GM12878 (cell line): ENCODE measurements at regions not wholly inside any gene's neighbourhood (a gene's known extent, or its start where the extent isn't known, plus 50 kb on each side); places are given as distances from the start of the nearest gene placed in this dataset.

Experiments used
- ATAC-seq: fragments of 200-7000 bp; cut with Tn5 transposase; 3 replicates; pipeline ENCODE4 v1.9.1; 2020; ENCODE audit warnings: mild to moderate bottlenecking, moderate library complexity
- BruUV-seq: library from RNA; stranded (reverse); fragments of 400-500 nt; replicated peaks from 2 replicates; lab custom pipeline; 2021; lab: Mats Ljungman, UMichigan
- CTCF ChIA-PET: fragments of 300-600 bp; sonication (Branson Sonifier 250); formaldehyde crosslinking; extraction: SDS; loops from one replicate; lab custom pipeline; 2021; ENCODE audit warnings: inconsistent platforms; lab: Yijun Ruan, JAX
- POLR2A ChIA-PET: fragments of 350-600 bp; formaldehyde crosslinking; extraction: SDS; loops from one replicate; lab custom pipeline; 2021; ENCODE audit warnings: inconsistent platforms; lab: Charles Lee
- RAD21 ChIA-PET: fragments of 300-600 bp; sonication (Branson Sonifier 250); formaldehyde crosslinking; loops from one replicate; lab custom pipeline; 2023; ENCODE audit warnings: antibody characterized with exemption; ENCODE audit not compliant: unreplicated experiment; lab: Charles Lee
- SMC1A ChIA-PET: fragments of 300-600 bp; sonication (Branson Sonifier 250); formaldehyde crosslinking; loops from one replicate; lab custom pipeline; 2023; ENCODE audit not compliant: unreplicated experiment, uncharacterized antibody; lab: Charles Lee
- DNase-seq: peaks from one replicate; pipeline ENCODE4 v3.0.0-alpha.2; 2011; ENCODE audit warnings: low read depth, low spot score
- FAIRE-seq: peaks from 3 replicates; lab custom pipeline; 2011; peaks lifted over from hg19 to GRCh38; lab: Jason Lieb, UNC
- H2AFZ ChIP-seq: 2 replicates; pipeline ENCODE4 v1.6.0; 2011; ENCODE audit warnings: low read depth, low read length, control low read depth; ENCODE audit not compliant: control insufficient read depth
- H3K27ac ChIP-seq: 2 replicates; pipeline ENCODE4 v1.5.1; 2011; ENCODE audit warnings: control low read depth; ENCODE audit not compliant: control insufficient read depth, insufficient read depth
- H3K27me3 ChIP-seq, 2 experiments: replicated peaks in 1 of 2; 2 replicates each; pipeline versions ENCODE4 v1.6.0 to v1.6.1; 2011; ENCODE audit warnings: low read length in 1 of 2; ENCODE audit not compliant: control insufficient read depth in 2 of 2, insufficient read depth in 2 of 2
- H3K36me3 ChIP-seq, 2 experiments: 2 replicates each; pipeline ENCODE4 v1.5.1; 2011; ENCODE audit warnings: low read length in 1 of 2; ENCODE audit not compliant: control insufficient read depth in 2 of 2, insufficient read depth in 2 of 2
- H3K4me1 ChIP-seq: 2 replicates; pipeline ENCODE4 v1.6.1; 2011; ENCODE audit warnings: mild to moderate bottlenecking, low read length, moderate library complexity, mixed read lengths; ENCODE audit not compliant: control insufficient read depth, insufficient read depth
- H3K4me2 ChIP-seq: 2 replicates; pipeline ENCODE4 v1.6.0; 2011; ENCODE audit warnings: control low read depth; ENCODE audit not compliant: control insufficient read depth, insufficient read depth
- H3K4me3 ChIP-seq: fragments of 200-600 bp; sonication (generic); 2 replicates; pipeline ENCODE4 v1.5.1; 2016
- H3K79me2 ChIP-seq: 2 replicates; pipeline ENCODE4 v1.6.0; 2011; ENCODE audit warnings: low read length; ENCODE audit not compliant: control insufficient read depth, insufficient read depth
- H3K9ac ChIP-seq: 2 replicates; pipeline ENCODE4 v1.8.0; 2011; ENCODE audit warnings: low read length, control low read depth, mixed read lengths; ENCODE audit not compliant: control insufficient read depth, insufficient read depth
- H3K9me3 ChIP-seq: replicated peaks from 3 replicates; pipeline ENCODE4 v1.5.1; 2011; ENCODE audit warnings: mild to moderate bottlenecking, low read length; ENCODE audit not compliant: control insufficient read depth, insufficient read depth
- H4K20me1 ChIP-seq: 2 replicates; pipeline ENCODE4 v1.6.0; 2011; ENCODE audit not compliant: control insufficient read depth, insufficient read depth
- E2F8 ChIP-seq: fragments of 450-650 bp; IDR thresholded peaks from 2 replicates; pipeline ENCODE4 v1.6.1; 2018; ENCODE audit warnings: mild to moderate bottlenecking, low read depth, moderate library complexity; ENCODE audit not compliant: partially characterized antibody
- FOXM1 ChIP-seq: IDR thresholded peaks from 2 replicates; pipeline ENCODE4 v1.6.1; 2012; ENCODE audit warnings: low read depth, mild to moderate bottlenecking, inconsistent platforms, low read length, moderate library complexity
- LARP7 ChIP-seq: fragments of 450-650 bp; IDR thresholded peaks from 2 replicates; pipeline ENCODE4 v1.6.1; 2017; ENCODE audit warnings: mild to moderate bottlenecking
- POU2F2 ChIP-seq: IDR thresholded peaks from 3 replicates; pipeline ENCODE4 v1.6.1; 2011; ENCODE audit warnings: low read depth, mild to moderate bottlenecking, low read length, borderline replicate concordance
- RAD21 ChIP-seq: IDR thresholded peaks from 2 replicates; pipeline ENCODE4 v1.6.1; 2011; ENCODE audit warnings: mild to moderate bottlenecking, low read depth, low read length, moderate library complexity; ENCODE audit not compliant: insufficient read depth
- SIX5 ChIP-seq: IDR thresholded peaks from 2 replicates; pipeline ENCODE4 v1.6.1; 2011; ENCODE audit warnings: mild to moderate bottlenecking, low read depth, low read length, moderate library complexity; ENCODE audit not compliant: severe bottlenecking
- SMC3 ChIP-seq: IDR thresholded peaks from 2 replicates; pipeline ENCODE4 v1.6.1; 2011; ENCODE audit warnings: low read length, improper control_type of control experiment, borderline replicate concordance
- TARDBP ChIP-seq: IDR thresholded peaks from 2 replicates; pipeline ENCODE4 v1.6.1; 2016; ENCODE audit warnings: borderline replicate concordance
- WGBS: methylation state at CpG from one replicate; pipeline ENCODE4 v1.1.6; 2016; ENCODE audit warnings: low lambda C conversion rate; ENCODE audit not compliant: insufficient replicate concordance, insufficient coverage; ENCODE audit errors: missing lambda C conversion rate; 5-methylcytosine and 5-hydroxymethylcytosine counted together
- in situ Hi-C: fragments of 300-500 bp; cut with MboI; formaldehyde crosslinking; loops from 9 replicates; pipeline ENCODE4 v1.14.3; 2018; ENCODE audit warnings: mixed read lengths
- intact Hi-C: fragments of 100-400 bp; cut with micrococcal nuclease; formaldehyde crosslinking; loops from one replicate; pipeline ENCODE4 v1.14.2; 2022; ENCODE audit not compliant: unreplicated experiment
- TF ChIP-seq, protein P1 (sequence below): fragments of 450-650 bp; IDR thresholded peaks from 2 replicates; pipeline ENCODE4 v1.6.1; 2017; ENCODE audit warnings: low read depth, mild to moderate bottlenecking, moderate library complexity

- intact Hi-C loops, result no loop called here
Observed at GRCh38 chr1:95854457-95854856, 620.4 kb downstream of the RWDD3 start.

More at GRCh38 chr1:95854457-95854856, 620.4 kb downstream of the RWDD3 start:
- SMC1A ChIA-PET, result no interaction called here
- Histone ChIP-seq H3K27ac (no peak overlapping the region), H3K9ac (no peak overlapping the region), H2AFZ (no peak overlapping the region), H3K27me3 (no peaks in the 10 kb centered on the region), H3K4me2 (no peak overlapping the region), H3K36me3 (no peaks in the 10 kb centered on the region), H4K20me1 (no peaks in the 10 kb centered on the region), H3K4me1 (no peaks in the 10 kb centered on the region), H3K79me2 (no peaks in the 10 kb centered on the region), H3K9me3 (no peaks in the 10 kb centered on the region; the same call in 2 of the 3 replicates), H3K4me3 (no peak overlapping the region)
- TF ChIP-seq LARP7 (no peak), E2F8 (no peak), FOXM1 (no peak), RAD21 (no peak), POU2F2 (no peak), SMC3 (no peak), TARDBP (no peak), SIX5 (no peak)
- TF ChIP-seq, protein P1, sequence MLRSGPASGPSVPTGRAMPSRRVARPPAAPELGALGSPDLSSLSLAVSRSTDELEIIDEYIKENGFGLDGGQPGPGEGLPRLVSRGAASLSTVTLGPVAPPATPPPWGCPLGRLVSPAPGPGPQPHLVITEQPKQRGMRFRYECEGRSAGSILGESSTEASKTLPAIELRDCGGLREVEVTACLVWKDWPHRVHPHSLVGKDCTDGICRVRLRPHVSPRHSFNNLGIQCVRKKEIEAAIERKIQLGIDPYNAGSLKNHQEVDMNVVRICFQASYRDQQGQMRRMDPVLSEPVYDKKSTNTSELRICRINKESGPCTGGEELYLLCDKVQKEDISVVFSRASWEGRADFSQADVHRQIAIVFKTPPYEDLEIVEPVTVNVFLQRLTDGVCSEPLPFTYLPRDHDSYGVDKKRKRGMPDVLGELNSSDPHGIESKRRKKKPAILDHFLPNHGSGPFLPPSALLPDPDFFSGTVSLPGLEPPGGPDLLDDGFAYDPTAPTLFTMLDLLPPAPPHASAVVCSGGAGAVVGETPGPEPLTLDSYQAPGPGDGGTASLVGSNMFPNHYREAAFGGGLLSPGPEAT, result no peak
- FAIRE-seq (no peak), DNase-seq (no peak), ATAC-seq (no peak)
- RAD21 ChIA-PET, result no interaction called here
- in situ Hi-C loops, result no loop called here
- WGBS, result 4% methylated on average over 4 of the region's 4 CpGs
- POLR2A ChIA-PET, result no interaction called here
- BruUV-seq, result no TSS peak
- CTCF ChIA-PET, result no interaction called here
